HCT116 (cell line): ENCODE measurements at regions not wholly inside any gene's neighbourhood (a gene's known extent, or its start where the extent isn't known, plus 50 kb on each side); places are given as distances from the start of the nearest gene placed in this dataset.

ENCODE experiments used
- FOSL1 ChIP-seq: IDR thresholded peaks from 2 replicates; pipeline ENCODE4 v1.6.1; 2012; ENCODE audit warnings: low read depth
- JUND ChIP-seq: IDR thresholded peaks from 2 replicates; pipeline ENCODE4 v1.6.1; 2012
- SRF ChIP-seq: IDR thresholded peaks from 2 replicates; pipeline ENCODE4 v1.6.1; 2012; ENCODE audit warnings: low read depth
- TF ChIP-seq, protein P1 (sequence below), 3 experiments: fragments of 200-600 bp in 1 of 3; sonication (generic) in 1 of 3; IDR thresholded peaks in 2 of 3; conservative IDR thresholded peaks in 1 of 3; 2 replicates each; pipeline ENCODE4 v1.5.1; 2012 to 2017; ENCODE audit warnings: low read depth in 2 of 3, low read length in 2 of 3, antibody characterized with exemption in 1 of 3, borderline replicate concordance in 1 of 3, control low read depth in 1 of 3, mild to moderate bottlenecking in 1 of 3, mixed read lengths in 1 of 3, mixed run types in 1 of 3, moderate library complexity in 1 of 3; ENCODE audit not compliant: insufficient read depth in 1 of 3
- TF ChIP-seq, protein P2 (sequence below): IDR thresholded peaks from 2 replicates; pipeline ENCODE4 v1.6.1; 2012; ENCODE audit warnings: low read depth
- TF ChIP-seq, protein P3 (sequence below): IDR thresholded peaks from 2 replicates; pipeline ENCODE4 v1.6.1; 2012

DNA sequence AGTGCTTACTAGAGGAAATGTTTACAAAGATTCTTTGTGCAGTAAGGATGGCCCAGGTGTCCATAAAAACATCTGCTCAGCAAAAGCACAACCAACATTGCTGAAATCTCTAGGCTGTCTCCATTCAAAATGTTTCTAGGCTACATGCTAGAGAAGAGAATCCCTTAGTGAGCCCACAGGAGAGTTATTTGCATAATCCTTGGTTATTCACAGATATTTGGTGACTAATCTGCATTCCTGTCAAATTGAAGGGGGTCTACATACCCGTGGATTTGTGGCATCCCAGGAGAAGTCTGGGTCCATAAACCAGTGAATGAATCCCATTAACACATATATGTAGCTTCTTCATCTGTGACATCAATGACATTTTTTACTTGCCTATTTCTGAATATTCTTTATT lies 261.3 kb upstream of the ESRRG start:
- TF ChIP-seq, protein P1, sequence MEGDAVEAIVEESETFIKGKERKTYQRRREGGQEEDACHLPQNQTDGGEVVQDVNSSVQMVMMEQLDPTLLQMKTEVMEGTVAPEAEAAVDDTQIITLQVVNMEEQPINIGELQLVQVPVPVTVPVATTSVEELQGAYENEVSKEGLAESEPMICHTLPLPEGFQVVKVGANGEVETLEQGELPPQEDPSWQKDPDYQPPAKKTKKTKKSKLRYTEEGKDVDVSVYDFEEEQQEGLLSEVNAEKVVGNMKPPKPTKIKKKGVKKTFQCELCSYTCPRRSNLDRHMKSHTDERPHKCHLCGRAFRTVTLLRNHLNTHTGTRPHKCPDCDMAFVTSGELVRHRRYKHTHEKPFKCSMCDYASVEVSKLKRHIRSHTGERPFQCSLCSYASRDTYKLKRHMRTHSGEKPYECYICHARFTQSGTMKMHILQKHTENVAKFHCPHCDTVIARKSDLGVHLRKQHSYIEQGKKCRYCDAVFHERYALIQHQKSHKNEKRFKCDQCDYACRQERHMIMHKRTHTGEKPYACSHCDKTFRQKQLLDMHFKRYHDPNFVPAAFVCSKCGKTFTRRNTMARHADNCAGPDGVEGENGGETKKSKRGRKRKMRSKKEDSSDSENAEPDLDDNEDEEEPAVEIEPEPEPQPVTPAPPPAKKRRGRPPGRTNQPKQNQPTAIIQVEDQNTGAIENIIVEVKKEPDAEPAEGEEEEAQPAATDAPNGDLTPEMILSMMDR (IDR thresholded peaks at IDR 0.05 in 2 of 3, conservative IDR thresholded peaks at IDR 0.05 in 1 of 3; ENCODE audit: borderline replicate concordance in 1 of 3, insufficient read depth in 1 of 3, low read depth in 2 of 3, low read length in 2 of 3) = no peak
- no peak for TF ChIP-seq FOSL1
- TF ChIP-seq, protein P2, sequence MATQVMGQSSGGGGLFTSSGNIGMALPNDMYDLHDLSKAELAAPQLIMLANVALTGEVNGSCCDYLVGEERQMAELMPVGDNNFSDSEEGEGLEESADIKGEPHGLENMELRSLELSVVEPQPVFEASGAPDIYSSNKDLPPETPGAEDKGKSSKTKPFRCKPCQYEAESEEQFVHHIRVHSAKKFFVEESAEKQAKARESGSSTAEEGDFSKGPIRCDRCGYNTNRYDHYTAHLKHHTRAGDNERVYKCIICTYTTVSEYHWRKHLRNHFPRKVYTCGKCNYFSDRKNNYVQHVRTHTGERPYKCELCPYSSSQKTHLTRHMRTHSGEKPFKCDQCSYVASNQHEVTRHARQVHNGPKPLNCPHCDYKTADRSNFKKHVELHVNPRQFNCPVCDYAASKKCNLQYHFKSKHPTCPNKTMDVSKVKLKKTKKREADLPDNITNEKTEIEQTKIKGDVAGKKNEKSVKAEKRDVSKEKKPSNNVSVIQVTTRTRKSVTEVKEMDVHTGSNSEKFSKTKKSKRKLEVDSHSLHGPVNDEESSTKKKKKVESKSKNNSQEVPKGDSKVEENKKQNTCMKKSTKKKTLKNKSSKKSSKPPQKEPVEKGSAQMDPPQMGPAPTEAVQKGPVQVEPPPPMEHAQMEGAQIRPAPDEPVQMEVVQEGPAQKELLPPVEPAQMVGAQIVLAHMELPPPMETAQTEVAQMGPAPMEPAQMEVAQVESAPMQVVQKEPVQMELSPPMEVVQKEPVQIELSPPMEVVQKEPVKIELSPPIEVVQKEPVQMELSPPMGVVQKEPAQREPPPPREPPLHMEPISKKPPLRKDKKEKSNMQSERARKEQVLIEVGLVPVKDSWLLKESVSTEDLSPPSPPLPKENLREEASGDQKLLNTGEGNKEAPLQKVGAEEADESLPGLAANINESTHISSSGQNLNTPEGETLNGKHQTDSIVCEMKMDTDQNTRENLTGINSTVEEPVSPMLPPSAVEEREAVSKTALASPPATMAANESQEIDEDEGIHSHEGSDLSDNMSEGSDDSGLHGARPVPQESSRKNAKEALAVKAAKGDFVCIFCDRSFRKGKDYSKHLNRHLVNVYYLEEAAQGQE = no peak
- no peak for TF ChIP-seq SRF
- TF ChIP-seq JUND = no peak
- TF ChIP-seq, protein P3, sequence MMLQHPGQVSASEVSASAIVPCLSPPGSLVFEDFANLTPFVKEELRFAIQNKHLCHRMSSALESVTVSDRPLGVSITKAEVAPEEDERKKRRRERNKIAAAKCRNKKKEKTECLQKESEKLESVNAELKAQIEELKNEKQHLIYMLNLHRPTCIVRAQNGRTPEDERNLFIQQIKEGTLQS = no peak
